C4-2B (cell line): ENCODE measurements at regions not wholly inside any gene's neighbourhood (a gene's known extent, or its start where the extent isn't known, plus 50 kb on each side); places are given as distances from the start of the nearest gene placed in this dataset.

Experiments
- CTCF ChIP-seq: fragments of 450-650 bp; conservative IDR thresholded peaks from 2 replicates; pipeline ENCODE4 v1.5.1; 2017; ENCODE audit warnings: mild to moderate bottlenecking
- ZFX ChIP-seq: fragments of 450-650 bp; IDR thresholded peaks from 2 replicates; pipeline ENCODE4 v1.6.1; 2017

GRCh38 chr2:196510246-196510645 is 129.3 kb upstream of the CCDC150 start:
- TF ChIP-seq CTCF = no peak
- TF ChIP-seq ZFX = no peak
